ENCODE measurements at regions not wholly inside any gene's neighbourhood (a gene's known extent, or its start where the extent isn't known, plus 50 kb on each side); places are given as distances from the start of the nearest gene placed in this dataset.

DNA sequence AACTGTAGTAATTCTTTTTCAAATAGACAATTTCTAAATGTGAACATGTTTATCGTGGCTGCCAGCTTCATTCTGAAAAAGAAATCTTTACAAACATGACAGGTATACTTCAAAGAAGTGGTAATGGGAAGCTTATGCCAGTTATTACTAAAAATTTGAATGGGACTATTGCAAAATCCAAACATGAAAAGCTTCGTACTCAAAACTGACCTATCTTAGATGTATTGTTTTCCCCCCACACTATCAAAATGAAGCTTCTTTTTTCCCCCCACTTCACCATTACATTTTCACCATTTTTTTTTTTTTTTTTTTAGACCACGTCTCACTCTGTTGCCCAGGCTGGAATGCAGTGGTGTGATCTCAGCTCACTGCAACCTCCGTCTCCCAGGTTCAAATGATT is 50.4 kb upstream of the SERTAD2 start:
- H3K36me3 Mint-ChIP-seq: peaks cover 5% of the 10 kb centered on the region

DNA sequence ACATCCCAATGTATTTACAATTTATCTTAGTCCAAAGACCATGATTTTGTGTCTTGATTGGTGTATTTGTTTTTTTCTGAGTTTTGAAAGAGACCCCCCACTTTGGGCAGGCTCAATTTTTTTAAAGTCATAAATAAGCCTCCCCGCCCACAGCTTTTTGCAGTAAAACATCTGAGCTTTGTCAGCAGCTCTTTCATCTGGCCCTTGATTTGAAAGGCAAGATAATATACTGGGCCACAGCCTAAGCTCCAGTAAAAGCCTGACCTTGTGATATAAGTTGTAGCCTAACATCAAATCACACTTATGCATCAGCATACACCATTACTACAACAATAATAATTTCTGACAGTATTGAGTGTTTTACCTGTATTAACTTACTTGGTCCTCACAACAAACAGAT is 51.3 kb upstream of the SERTAD2 start:
- H3K4me3 Mint-ChIP-seq: no peak overlapping the region
- H3K36me3 Mint-ChIP-seq: peaks cover 5% of the 10 kb centered on the region
- no peak for DNase-seq (ENCODE audit: low spot score in 2 of 2, unreplicated experiment in 2 of 2)
- no peak overlapping the region for H3K27ac Mint-ChIP-seq
- no peaks in the 10 kb centered on the region for H3K27me3 Mint-ChIP-seq (ENCODE audit: low read depth)
- TF ChIP-seq, protein P1, sequence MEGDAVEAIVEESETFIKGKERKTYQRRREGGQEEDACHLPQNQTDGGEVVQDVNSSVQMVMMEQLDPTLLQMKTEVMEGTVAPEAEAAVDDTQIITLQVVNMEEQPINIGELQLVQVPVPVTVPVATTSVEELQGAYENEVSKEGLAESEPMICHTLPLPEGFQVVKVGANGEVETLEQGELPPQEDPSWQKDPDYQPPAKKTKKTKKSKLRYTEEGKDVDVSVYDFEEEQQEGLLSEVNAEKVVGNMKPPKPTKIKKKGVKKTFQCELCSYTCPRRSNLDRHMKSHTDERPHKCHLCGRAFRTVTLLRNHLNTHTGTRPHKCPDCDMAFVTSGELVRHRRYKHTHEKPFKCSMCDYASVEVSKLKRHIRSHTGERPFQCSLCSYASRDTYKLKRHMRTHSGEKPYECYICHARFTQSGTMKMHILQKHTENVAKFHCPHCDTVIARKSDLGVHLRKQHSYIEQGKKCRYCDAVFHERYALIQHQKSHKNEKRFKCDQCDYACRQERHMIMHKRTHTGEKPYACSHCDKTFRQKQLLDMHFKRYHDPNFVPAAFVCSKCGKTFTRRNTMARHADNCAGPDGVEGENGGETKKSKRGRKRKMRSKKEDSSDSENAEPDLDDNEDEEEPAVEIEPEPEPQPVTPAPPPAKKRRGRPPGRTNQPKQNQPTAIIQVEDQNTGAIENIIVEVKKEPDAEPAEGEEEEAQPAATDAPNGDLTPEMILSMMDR (IDR thresholded peaks at IDR 0.05; ENCODE audit: unreplicated experiment): no peak
- peaks cover 9% of the 10 kb centered on the region for H3K9me3 Mint-ChIP-seq
- H3K4me1 Mint-ChIP-seq: no peaks in the 10 kb centered on the region

More for the DNA sequence above, 50.4 kb upstream of the SERTAD2 start:
- Mint-ChIP-seq H3K27ac (no peak overlapping the region), H3K9me3 (peaks cover 9% of the 10 kb centered on the region), H3K27me3 (ENCODE audit: low read depth) (no peaks in the 10 kb centered on the region), H3K4me1 (no peaks in the 10 kb centered on the region), H3K4me3 (no peak overlapping the region)
- TF ChIP-seq, protein P1 (IDR thresholded peaks at IDR 0.05; ENCODE audit: unreplicated experiment): no peak
- no peak for DNase-seq (ENCODE audit: low spot score in 2 of 2, unreplicated experiment in 2 of 2)

DNA sequence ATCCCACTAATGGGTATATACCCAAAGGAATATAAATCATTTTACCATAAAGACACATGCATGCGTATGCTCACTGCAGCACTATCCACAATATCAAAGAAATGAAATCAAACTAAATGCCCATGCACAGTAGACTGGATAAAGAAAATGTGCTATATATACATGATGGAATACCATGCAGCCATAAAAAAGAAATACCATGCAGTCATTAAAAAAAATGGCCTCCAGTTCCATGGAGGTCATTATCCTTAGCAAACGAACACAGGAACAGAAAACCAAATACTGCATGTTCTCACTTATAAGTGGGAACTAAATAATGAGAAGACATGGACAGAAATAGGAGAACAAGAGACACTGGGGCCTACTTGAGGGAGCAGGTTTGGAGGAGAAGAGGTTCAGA is 53.6 kb upstream of the SERTAD2 start:
- no peak for DNase-seq (ENCODE audit: low spot score in 2 of 2, unreplicated experiment in 2 of 2)
- H3K4me1 Mint-ChIP-seq: peaks cover 2% of the 10 kb centered on the region
- TF ChIP-seq, protein P1 (IDR thresholded peaks at IDR 0.05; ENCODE audit: unreplicated experiment): no peak
- no peak overlapping the region for H3K4me3 Mint-ChIP-seq
- H3K9me3 Mint-ChIP-seq: peaks cover 9% of the 10 kb centered on the region
- no peak overlapping the region for H3K27ac Mint-ChIP-seq
- peaks cover 8% of the 10 kb centered on the region for H3K36me3 Mint-ChIP-seq
- H3K27me3 Mint-ChIP-seq (ENCODE audit: low read depth): no peaks in the 10 kb centered on the region

- peaks cover 2% of the 10 kb centered on the region for H3K4me1 Mint-ChIP-seq
- no peak for DNase-seq (ENCODE audit: low spot score in 2 of 2, unreplicated experiment in 2 of 2)
- peaks cover 9% of the 10 kb centered on the region for H3K9me3 Mint-ChIP-seq
- H3K27me3 Mint-ChIP-seq (ENCODE audit: low read depth): no peaks in the 10 kb centered on the region
- TF ChIP-seq, protein P1 (IDR thresholded peaks at IDR 0.05; ENCODE audit: unreplicated experiment): no peak
- H3K36me3 Mint-ChIP-seq: peaks cover 8% of the 10 kb centered on the region
- H3K27ac Mint-ChIP-seq: no peak overlapping the region
- H3K4me3 Mint-ChIP-seq: no peak overlapping the region
Measured at GRCh38 chr2:64708829-64709228, 55.1 kb upstream of the SERTAD2 start.

- no peak for DNase-seq (ENCODE audit: low spot score in 2 of 2, unreplicated experiment in 2 of 2)
- H3K36me3 Mint-ChIP-seq: peaks cover 8% of the 10 kb centered on the region
- no peak overlapping the region for H3K4me3 Mint-ChIP-seq
- no peak overlapping the region for H3K27ac Mint-ChIP-seq
- peaks cover 9% of the 10 kb centered on the region for H3K9me3 Mint-ChIP-seq
- H3K27me3 Mint-ChIP-seq (ENCODE audit: low read depth): no peaks in the 10 kb centered on the region
- TF ChIP-seq, protein P1 (IDR thresholded peaks at IDR 0.05; ENCODE audit: unreplicated experiment): no peak
- H3K4me1 Mint-ChIP-seq: peaks cover 2% of the 10 kb centered on the region
Measured at GRCh38 chr2:64711252-64711800, 57.6 kb upstream of the SERTAD2 start.

DNA sequence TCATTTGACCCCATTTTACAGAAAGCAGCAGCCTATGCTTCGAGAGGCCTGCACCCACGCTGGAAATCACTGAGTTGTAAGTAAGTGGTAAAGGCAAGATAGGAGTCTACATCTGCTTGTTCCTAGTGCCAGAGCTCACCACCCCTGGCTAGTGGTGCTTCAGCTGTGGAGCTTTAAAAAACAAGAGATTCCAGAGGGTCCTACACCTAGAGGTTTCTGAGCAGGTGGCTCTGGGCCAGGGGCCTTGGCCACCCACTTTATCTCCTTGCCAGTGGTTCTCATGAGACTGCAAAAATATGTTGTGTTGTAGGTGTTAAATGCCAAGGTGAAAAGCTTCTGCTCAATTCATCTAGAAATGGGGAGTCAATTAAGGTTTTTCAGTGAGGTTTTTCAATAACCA is 60.0 kb upstream of the SERTAD2 start:
- no peaks in the 10 kb centered on the region for H3K27me3 Mint-ChIP-seq (ENCODE audit: low read depth)
- TF ChIP-seq, protein P1 (IDR thresholded peaks at IDR 0.05; ENCODE audit: unreplicated experiment): no peak

More for the DNA sequence above, 60.0 kb upstream of the SERTAD2 start:
- Mint-ChIP-seq H3K9me3 (no peaks in the 10 kb centered on the region), H3K27ac (peak overlapping the region; percentile 31), H3K4me1 (peaks cover 2% of the 10 kb centered on the region), H3K36me3 (peaks cover 3% of the 10 kb centered on the region), H3K4me3 (no peak overlapping the region)
- DNase-seq (ENCODE audit: low spot score in 2 of 2, unreplicated experiment in 2 of 2): no peak
